Sigmoid colon (tissue), 4 donors: ENCODE measurements at regions not wholly inside any gene's neighbourhood (a gene's known extent, or its start where the extent isn't known, plus 50 kb on each side); places are given as distances from the start of the nearest gene placed in this dataset.
"Not testable (repeated sequence)": the region's sequence is repeated elsewhere in the genome, so short reads cannot be mapped to it uniquely, and the experiment has no call there.

Source experiments
- POLR2A ChIP-seq, 2 donors: fragments of 450-650 bp; IDR thresholded peaks; one replicate each; pipeline ENCODE4 v1.6.1; 2016; ENCODE audit warnings: antibody characterized with exemption in 2 of 2, mild to moderate bottlenecking in 2 of 2, moderate library complexity in 2 of 2
- POLR2AphosphoS5 ChIP-seq, 4 donors: sonication (generic); formaldehyde crosslinking; IDR thresholded peaks; one replicate each; pipeline ENCODE4 v1.6.1; 2017; ENCODE audit warnings: antibody characterized with exemption in 4 of 4
- TF ChIP-seq, protein P1 (sequence below), 4 experiments: fragments of 450-650 bp in 3 of 4; fragments of 200-600 bp in 1 of 4; IDR thresholded peaks; one replicate each; pipeline ENCODE4 v1.5.1; 2016 to 2019; ENCODE audit warnings: antibody characterized with exemption in 4 of 4, mild to moderate bottlenecking in 3 of 4, moderate library complexity in 2 of 4

DNA sequence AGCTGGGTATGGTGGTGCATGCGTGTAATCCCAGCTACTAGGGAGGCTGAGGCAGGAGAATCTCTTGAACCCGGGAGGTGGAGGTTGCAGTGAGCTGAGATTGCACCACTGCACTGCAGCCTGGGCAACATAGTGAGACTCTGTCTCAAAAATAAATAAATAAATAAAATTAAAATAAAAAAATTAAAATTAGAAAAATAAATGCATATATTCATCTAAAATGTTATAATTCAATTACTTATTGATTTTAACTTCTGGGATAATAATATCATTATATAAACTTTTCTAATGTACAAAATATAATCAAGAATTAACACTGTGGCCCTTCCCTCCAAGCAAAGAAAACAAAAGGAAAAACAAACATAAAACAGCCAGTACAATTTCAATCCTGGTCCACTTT, 485.4 kb upstream of the SOX11 start:
- TF ChIP-seq, protein P1, sequence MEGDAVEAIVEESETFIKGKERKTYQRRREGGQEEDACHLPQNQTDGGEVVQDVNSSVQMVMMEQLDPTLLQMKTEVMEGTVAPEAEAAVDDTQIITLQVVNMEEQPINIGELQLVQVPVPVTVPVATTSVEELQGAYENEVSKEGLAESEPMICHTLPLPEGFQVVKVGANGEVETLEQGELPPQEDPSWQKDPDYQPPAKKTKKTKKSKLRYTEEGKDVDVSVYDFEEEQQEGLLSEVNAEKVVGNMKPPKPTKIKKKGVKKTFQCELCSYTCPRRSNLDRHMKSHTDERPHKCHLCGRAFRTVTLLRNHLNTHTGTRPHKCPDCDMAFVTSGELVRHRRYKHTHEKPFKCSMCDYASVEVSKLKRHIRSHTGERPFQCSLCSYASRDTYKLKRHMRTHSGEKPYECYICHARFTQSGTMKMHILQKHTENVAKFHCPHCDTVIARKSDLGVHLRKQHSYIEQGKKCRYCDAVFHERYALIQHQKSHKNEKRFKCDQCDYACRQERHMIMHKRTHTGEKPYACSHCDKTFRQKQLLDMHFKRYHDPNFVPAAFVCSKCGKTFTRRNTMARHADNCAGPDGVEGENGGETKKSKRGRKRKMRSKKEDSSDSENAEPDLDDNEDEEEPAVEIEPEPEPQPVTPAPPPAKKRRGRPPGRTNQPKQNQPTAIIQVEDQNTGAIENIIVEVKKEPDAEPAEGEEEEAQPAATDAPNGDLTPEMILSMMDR (IDR thresholded peaks at IDR 0.05), result not testable (repeated sequence)
- TF ChIP-seq POLR2A, POLR2AphosphoS5 (IDR thresholded peaks at IDR 0.05): not testable (repeated sequence)
